Stimulated activated CD4-positive, alpha-beta T cell treated with anti-CD3 and anti-CD28 coated beads, Interleukin-1b, Interleukin-23, amount 100 ng/mL, for 4 hours (primary cell): ENCODE measurements at regions not wholly inside any gene's neighbourhood (a gene's known extent, or its start where the extent isn't known, plus 50 kb on each side); places are given as distances from the start of the nearest gene placed in this dataset.

Experiments
- DNase-seq, 2 donors: peaks; one replicate each; pipeline ENCODE4 v3.0.0-alpha.2; 2020; ENCODE audit warnings: low read depth in 2 of 2

DNA sequence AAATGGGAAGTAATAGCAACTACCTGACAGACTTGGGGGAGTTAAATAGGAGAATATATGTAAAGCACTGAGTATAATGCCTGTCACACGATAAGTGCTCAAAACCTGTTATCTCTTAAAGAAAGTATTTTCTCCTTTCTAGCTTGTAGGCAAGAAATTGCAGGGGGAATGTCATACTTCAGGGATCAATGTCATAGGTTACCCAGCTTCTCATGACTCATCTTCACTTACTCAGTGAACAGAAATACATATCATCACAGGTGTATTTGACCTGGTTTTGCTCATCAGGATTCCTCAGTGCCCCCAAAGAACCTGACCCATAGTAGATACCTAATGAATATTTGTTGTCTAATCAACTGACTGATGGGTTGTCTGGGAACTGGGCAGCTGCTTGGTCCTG, 285.0 kb upstream of the ATP2B1 start:
- no peak for DNase-seq

DNA sequence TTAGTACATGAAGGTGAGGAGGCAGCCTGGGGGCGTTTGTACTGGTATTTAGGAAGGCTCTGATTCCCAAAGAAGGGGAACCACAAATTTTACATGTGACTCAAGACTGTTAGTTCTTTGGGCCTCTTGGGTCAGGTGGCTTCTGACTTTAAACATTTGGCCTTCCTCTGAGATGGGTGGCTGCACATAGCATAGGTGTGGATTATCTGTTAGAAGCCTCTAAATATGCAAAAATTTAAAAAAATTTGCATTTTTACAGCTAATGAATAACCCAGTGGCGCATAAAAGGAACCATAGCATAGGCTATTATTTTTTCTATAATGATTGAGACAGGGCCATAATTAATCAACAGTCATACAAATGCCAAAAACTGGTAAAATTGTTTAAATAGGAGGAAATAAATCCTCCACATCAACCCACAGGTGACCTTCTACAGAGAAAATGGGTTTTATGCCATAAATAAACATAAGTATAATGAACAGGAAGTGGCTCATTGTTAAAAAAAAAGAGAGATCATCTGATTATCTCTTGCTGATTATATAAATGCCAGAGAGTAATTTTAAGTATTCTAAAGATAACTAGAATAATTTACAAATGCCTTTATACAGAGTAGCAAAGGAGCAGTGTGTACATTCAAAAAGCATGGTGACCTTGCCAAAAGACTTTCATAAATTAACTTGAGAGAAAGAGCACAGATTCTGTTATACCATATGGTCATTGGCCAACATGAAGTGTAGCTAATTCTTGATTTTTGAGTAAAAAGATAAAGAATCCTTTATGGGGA, 284.2 kb upstream of the ATP2B1 start:
- no peak for DNase-seq

DNA sequence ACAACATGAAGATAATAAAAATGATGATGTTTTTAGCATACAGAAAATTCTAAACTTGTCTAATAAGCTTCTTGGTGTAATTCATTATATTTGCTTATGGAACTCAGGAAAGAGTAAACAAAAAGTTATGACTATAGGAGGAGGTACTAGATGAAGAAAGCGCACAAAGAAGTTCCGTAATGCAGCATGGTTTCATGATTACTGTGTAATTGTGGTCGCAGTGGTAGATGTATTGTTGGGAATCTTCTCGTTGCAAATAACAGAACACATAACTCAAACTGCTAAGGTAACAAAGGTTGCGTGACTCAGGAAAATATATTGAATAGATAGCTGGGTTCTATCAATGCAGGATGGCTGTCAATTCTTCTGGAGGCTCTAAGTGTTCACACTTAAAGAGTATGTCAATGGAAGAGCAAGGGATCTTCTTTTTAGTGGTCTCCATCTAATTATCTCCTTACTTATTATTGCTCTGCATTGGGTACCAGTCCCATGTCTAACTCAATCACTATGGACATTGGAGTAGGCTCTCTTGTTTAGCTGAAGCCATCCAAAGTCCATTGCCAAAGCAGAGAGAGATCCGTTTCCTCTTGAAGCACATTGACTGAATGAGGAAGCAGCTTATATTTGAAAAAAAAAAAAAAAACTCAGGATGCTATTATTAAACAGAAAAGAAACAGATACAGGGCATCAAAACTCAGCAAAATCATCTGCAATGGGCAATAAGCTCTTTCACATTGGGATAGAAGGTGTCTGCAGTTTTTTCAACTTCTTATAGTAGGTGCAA, 283.4 kb upstream of the ATP2B1 start:
- DNase-seq: no peak

DNA sequence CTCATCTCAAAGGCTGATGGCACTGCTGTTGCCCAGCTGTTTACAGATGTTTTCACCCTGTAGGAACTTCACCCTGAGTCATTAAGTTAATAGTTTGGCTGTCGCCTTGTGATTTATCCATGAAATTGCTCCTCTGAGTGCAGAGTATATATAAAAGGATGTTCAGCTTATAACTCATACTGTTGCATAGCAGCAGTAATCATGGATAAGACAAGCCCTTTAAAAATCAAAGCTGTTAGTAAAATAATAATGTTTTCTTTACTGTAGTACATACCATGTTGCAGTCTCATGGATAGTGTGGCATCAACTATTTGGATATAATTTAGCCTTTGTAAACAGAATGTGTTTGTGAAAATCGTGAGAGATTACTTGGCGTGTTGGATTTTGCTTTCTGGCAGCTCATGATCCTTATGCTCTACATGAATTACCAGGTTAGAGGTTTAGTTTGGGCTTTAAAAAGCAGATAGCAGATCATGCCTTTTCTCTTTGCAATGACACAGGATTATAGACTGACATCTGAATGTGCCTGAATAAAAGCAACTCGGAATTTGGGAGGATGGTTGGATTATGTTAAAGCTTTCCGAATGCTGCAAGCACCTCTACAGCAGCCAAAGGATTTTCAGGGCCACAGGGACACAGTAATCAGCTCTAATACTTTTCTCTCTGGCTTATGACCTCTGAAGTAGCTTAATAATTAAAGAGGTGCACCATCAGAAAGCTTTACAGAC, 279.7 kb upstream of the ATP2B1 start:
- DNase-seq: no peak

DNA sequence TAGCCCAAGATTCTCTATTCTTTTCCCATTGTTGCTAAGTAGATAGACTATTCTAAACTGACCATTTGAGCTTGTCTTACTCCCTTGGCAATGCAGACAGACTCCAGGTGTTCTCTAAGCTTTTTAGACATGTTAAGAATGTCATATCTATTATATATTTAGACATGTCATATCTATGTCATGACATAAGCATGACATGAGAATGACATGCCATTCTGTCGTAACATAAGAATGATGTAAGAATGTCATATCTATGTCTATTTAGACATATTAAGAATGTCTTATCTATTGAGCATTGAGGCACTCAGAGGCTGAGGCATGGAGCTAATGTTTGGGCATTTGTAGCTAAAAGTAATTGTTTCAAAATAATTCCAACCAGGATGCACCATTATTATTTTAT, 277.3 kb upstream of the ATP2B1 start:
- DNase-seq: no peak

DNA sequence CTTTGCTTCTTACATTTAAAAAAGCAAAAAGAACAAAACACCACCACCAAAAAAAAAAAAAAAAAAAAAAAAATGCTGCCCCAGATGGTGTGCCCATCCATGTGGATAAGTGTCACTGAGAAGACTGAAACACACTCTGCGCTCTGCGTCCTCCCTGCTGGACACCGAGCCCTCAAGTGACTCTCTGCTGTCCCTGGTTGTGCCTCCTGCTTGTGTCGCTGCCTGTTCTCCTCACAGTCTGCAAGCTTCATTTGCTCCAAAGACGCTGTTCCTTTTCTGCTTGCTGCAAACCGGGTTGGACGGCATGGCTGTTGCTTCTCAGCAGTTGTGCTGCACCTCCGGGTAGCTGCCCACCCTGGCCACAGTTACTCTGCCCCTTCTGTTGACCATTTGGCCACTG, 276.2 kb upstream of the ATP2B1 start:
- no peak for DNase-seq

DNA sequence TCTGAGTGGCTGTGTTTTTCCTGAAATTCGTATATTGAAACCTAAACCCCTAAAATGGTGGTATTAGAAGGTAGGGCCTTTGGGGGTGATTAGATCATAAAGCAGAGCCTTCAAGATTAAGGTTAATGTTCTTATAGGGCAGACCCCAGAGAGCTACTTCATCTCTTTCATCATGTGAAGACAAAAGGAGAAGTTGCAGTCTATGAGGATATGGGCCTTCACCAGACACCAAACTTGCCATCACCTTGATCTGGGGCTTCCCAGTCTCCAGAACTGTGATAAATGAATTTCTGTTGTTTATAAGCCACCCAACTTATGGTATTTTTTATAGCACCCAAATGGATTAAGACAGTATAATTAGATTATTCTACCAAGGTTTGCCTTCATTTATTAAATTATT, 275.0 kb upstream of the ATP2B1 start:
- DNase-seq: no peak

DNA sequence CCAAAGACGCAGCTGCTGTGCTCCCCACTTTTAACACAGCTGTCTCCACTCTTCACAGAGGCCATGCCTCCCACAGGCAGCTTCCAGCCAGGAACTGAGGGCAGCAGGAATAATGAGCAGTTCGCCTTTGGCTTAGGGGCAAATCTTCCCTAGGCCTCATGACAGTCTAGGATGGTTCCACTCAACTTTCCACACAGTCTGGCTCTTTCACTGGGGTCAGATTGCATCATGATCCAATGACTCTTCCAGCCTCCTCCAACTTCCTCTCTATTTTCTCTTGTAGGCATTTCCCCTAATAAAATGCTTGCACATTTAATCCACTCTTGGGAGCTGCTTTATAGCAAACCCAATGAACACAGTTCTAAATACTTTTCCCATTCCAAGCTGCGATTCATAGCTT, 271.6 kb upstream of the ATP2B1 start:
- no peak for DNase-seq

DNA sequence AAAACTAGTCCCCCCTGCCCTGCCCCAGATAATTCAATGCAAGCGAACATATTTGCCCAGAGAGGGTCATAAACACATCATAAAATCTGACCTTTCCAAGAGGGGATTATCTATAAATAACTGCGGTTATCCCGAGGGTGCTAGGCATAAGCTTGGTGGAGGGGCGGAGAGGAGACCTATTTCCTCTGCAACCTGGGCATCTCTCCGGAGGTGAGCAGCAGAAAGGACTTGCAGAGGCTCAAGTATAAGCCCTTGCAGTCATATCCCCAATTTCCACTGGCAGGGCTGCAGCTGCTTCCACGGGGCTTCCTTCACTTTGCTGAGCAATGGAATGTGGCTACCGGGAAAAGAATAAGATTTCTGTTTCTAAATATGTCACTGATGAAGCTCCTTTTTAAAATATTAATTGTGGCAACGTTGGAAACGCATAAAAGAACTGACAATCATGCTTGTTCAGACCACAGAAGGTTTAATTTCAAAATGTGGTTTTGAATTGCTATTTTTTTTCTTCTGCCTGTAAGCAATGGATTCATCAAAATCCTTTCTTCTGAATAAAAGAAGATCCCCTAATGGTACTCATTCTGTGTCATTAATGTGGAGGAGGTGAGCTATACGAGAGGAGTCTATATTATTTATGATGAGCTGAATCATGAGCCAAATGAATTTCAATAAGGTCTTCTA, 268.9 kb upstream of the ATP2B1 start:
- no peak for DNase-seq

DNA sequence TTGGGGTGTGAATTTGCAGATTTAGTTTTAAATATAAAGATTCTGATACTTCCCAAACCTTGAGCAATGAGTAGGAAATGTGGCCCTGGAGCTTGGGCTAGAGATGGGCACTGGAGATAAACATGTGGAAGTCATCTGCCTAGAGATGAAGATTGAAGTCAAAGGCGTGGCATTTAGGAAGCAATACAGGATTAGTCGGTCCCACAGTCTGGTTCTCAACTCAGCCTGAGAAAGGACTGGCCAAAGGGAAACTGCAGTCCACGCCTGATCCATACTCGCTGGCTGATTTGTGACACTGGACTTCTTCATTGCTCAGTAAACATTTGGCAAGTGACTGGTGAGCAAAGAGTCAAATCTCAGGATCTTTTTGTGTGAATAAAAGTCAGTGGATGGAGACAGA, 268.2 kb upstream of the ATP2B1 start:
- DNase-seq: no peak

DNA sequence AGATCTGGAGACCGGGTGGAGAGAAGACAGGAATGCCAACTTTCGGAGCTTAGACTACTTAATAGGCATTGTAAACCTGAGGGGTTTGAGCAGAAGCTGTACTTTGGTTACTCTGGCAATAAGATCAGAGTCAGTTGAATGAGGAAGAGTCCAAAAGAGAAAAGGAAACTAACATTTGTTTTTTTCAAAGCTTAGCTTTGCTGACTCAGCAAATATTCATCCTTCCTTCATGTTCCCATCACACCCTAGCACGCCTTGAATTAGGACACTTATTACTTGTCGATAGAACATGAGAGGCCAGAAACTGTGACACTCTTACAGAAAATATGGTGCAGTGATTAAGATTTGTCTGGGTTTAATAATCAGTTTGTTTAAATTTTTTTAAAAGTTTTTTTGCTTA, 266.9 kb upstream of the ATP2B1 start:
- DNase-seq: no peak

DNA sequence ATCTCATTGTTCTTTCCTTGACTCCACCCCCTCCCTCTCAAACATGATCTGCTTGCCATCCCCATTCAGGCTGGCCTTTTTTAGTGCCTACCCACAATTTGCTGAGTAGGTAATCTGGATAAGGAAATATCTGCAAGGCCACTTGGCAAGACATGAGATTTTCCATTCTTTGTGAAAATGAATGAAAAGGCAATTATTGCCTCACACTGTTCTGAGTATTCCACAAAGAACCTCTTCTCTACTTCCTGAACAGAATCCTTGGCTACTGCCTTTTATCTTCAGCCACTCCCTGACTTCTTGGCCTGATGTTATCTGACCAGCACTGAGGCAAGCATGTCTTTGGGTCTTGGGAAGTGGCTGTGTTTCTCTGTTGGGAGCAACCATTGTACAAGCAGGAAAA, 263.2 kb upstream of the ATP2B1 start:
- no peak for DNase-seq

DNA sequence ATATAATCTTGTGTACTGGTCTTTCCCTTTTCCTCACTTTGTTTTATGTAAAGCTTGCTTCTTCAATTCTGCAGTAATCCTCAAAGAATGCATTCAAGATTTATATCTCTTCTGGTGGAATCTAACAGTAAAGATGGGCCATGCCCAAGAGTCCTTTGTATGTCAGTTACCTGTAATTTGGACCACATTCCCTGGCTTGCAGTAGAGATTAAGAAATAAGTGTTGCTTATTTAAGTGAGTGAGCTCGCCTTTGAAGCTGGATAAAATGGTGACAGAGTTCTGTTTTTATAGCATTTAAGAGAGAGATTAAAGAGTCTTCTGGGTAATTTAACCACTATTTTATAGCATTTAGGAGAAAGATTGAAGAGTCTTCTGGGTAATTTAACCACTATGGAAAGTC, 262.1 kb upstream of the ATP2B1 start:
- no peak for DNase-seq

DNA sequence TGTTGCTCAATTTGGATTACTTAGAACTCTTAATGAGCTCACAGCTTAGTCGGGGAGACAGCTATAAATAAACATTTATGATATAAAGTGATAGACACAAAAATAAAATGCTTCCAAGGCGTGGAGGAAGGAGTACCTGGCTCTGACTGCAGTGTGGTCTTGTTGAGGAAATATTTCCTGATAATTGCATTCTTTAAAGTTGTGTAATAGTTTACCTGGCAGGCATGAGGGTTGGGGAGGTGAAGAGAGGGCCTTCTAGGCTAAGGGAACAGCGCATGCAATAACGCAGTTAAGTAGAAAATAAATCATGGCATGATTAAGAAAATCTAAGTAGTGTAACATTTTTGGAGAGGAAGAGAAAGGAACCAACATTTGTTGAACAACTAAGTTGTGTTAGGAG, 260.5 kb upstream of the ATP2B1 start:
- no peak for DNase-seq

DNA sequence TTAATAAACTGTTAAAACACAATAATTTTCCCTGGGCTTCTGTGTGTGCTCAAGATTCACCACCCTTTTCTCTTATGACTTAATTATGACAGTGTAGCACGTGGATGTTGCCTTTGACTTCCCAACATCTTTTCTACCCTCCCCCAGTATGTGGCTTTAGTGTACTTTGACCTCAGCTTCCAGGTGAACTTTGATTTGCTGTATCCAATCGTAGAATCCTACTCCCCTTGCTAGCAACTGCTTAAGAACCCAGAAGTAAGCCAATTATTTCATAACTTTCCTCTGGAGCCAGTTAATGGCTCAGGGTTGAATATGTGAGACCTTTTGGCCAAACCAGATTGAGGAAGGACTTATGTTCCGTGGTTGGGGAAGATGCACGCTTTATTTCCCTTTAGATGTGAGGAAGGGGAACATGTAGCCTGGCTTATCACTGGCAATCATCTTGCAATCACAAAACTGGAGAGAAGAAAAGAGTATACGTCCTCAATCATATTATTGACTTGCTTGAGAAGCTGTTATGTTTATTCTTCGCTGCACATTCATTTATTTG, 259.6 kb upstream of the ATP2B1 start:
- no peak for DNase-seq

DNA sequence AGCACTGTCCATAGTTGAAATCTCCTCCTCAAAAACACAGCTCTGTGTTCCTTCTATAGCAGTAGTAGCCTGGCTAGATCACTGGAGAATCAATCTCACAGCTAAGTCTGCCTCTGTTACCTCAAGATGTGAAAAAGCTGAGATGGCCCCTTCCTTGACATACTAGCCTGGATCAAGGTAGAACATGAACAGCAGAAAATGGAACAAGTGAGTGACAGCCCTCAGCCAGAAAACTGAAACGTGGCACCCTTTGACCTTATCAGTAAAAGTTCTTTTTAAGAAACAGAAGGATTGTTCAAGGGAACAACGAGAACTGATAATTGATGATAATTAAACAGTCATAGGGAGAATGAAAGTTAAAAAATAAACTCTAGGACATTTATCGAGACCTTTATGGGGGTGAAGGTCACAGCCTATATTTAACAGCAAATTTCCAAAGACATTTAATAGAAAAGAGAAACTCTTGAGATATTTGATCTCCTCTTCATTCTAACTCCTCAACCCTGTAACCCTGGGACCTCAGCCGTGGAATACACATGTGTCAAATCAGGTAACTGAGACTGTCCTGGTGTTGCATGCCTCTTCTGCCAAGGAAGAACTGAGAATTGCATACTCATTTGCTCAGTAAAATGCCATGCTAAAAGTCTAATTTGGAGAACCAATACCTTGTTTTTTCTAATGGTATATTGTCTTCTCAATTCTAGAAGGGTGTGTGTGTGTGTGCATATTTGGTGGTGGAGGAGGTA, 258.0 kb upstream of the ATP2B1 start:
- no peak for DNase-seq

DNA sequence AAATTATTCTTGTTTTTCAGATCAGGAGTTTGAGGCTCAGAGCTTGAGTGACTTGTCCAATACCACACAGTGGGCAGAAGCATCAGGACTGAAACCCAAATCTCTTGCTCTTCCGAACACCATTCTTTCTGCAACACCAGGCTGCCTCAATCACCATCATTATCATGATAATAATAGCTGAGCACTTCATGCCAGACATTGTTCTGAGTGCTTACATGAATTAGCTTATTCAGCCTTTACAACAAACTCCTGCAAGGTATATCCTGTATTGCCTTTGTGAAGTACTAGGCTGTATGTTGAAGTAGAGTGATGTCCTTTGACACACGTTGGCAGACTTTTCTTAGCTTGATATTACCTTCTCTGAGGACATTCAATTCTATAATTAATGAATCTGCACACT, 257.4 kb upstream of the ATP2B1 start:
- no peak for DNase-seq

DNA sequence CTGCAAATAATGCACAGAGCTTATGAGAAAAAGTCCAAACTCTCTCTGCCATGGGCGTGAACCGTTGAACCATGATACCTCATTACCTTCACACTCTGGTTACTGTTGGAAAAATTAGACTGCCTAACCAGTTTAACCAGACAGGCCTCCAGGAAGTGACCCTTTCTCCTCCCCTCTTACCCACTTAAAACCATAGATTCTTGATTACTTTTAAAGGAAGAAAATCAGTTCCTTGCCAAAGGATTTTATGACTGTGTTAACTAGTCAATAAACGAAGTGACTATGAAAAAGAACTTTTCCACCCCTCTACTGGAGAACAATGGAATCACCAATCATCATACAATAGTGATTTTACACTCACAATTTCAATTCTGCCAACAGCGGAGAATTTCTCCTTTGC, 254.0 kb upstream of the ATP2B1 start:
- no peak for DNase-seq

DNA sequence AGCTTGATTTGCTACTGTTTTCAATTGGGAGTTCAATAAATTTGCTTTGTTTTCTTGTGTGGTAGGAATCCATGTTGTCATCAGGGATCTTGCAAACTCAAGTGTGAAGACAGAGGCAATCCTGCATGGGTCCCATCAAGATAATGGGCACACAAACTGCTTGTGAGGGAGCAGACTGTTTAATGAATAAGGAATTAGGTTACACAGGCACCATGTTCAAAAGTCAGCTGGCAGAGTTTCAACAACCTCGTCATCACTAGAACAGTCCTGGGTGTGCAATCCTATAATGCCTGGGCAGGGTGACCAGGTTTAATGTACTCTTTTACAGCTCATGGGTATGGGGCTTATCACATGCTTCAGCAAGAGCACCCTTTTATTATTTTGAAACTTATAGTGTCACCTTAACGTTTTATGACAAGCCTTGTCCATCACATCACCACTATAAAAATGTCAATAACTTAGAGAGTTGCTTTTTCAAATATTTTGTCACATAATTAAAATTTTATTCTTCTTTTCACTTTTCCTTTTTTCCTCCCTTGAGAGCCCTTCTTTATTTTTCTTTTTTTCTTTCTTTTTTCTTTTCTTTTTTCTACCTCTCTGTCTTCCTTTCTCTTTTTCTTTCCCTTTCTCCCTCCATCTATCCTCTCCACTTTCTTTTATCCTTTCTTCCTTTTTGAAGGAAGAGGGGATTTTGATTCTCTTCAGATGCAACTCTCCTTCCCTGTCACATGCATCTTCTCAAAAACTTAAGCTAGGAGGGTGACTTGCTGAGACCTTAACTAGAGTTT, 252.2 kb upstream of the ATP2B1 start:
- no peak for DNase-seq

DNA sequence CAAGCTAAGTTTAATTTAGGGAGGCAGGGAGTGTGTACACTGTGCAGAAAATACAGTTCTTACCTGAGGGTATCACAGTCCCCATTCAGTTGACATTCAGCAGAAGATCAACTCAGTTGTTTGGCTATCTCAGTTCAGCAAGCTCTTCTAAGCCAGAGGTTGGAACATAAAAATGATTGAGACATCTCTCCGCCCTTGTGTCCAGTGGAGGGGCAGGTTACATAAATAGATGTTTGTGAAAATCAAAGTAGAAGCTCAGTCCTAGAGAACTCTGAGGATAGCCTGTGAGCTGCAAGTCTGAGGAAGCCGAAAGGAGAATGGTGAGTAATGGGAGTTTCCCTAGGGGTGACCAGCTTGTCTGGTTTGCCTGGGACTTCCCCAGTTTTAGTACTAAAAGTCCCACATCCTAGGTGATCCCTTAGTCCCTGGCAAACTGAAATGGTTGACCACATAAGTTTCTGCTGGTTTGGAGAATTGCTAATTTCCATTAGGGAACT, 251.4 kb upstream of the ATP2B1 start:
- DNase-seq: no peak
